ENCODE measurements at regions not wholly inside any gene's neighbourhood (a gene's known extent, or its start where the extent isn't known, plus 50 kb on each side); places are given as distances from the start of the nearest gene placed in this dataset.

- WGBS, 2 donors: 85 to 90% methylated on average over 2 of the region's 2 CpGs
- H3K9me3 ChIP-seq: no peaks in the 10 kb centered on the region
- no peak overlapping the region for H3K27ac ChIP-seq
- peaks cover 0 to 24% (median 0%) of the 10 kb centered on the region in 4 donors for H3K27me3 ChIP-seq
- TF ChIP-seq, protein P1, sequence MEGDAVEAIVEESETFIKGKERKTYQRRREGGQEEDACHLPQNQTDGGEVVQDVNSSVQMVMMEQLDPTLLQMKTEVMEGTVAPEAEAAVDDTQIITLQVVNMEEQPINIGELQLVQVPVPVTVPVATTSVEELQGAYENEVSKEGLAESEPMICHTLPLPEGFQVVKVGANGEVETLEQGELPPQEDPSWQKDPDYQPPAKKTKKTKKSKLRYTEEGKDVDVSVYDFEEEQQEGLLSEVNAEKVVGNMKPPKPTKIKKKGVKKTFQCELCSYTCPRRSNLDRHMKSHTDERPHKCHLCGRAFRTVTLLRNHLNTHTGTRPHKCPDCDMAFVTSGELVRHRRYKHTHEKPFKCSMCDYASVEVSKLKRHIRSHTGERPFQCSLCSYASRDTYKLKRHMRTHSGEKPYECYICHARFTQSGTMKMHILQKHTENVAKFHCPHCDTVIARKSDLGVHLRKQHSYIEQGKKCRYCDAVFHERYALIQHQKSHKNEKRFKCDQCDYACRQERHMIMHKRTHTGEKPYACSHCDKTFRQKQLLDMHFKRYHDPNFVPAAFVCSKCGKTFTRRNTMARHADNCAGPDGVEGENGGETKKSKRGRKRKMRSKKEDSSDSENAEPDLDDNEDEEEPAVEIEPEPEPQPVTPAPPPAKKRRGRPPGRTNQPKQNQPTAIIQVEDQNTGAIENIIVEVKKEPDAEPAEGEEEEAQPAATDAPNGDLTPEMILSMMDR (IDR thresholded peaks at IDR 0.05): no peak
- no peak for TF ChIP-seq POLR2A (IDR thresholded peaks at IDR 0.05)
- no peak for DNase-seq
- H3K4me3 ChIP-seq: no peak overlapping the region
- no peaks in the 10 kb centered on the region for H3K4me1 ChIP-seq
- H3K36me3 ChIP-seq: no peaks in the 10 kb centered on the region
- intact Hi-C loops (cut with DNase I): no loop called here
Observed at GRCh38 chr3:140752499-140752898, 74.6 kb downstream of the TRIM42 start.

GRCh38 chr3:140753865-140754754 is 76.2 kb downstream of the TRIM42 start:
- DNase-seq: no peak
- 56 to 60% methylated on average over 4 of the region's 4 CpGs for WGBS, 2 donors
- no peaks in the 10 kb centered on the region for H3K4me1 ChIP-seq
- no peaks in the 10 kb centered on the region for H3K9me3 ChIP-seq
- no peak overlapping the region for H3K27ac ChIP-seq
- intact Hi-C loops (cut with DNase I): no loop called here
- H3K36me3 ChIP-seq: no peaks in the 10 kb centered on the region
- H3K4me3 ChIP-seq: no peak overlapping the region
- TF ChIP-seq POLR2A (IDR thresholded peaks at IDR 0.05): no peak
- TF ChIP-seq, protein P1 (IDR thresholded peaks at IDR 0.05): no peak
- peaks cover 0 to 13% (median 0%) of the 10 kb centered on the region in 4 donors for H3K27me3 ChIP-seq

DNA sequence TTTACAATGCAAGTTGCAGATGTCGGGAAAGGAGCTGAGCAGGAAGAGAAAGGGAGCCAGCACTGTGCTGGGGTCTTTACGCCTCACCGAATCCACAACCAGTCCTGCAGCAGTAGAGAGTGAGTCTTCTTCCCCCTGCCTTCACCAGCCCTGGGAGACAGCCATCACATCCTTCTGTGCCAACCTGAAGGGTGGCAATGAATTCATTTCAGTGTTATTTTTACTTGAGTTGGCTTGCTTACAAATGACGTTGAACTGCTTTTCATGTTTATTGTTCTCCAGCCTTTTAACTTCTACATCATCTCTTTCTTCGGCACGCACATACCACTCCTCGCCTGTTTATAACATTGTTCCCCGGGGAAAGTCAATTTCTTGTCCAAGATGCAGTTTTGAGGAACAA is 77.1 kb downstream of the TRIM42 start:
- no peak for DNase-seq
- H3K4me3 ChIP-seq: no peak overlapping the region
- no peak for TF ChIP-seq POLR2A (IDR thresholded peaks at IDR 0.05)
- TF ChIP-seq, protein P1 (IDR thresholded peaks at IDR 0.05): no peak
- H3K36me3 ChIP-seq: no peaks in the 10 kb centered on the region
- H3K27me3 ChIP-seq: peaks cover 0 to 8% (median 0%) of the 10 kb centered on the region in 4 donors
- H3K27ac ChIP-seq: no peak overlapping the region
- intact Hi-C loops (cut with DNase I): no loop called here
- no peaks in the 10 kb centered on the region for H3K9me3 ChIP-seq
- WGBS, 2 donors: 45 to 50% methylated on average over 8 of the region's 8 CpGs
- no peaks in the 10 kb centered on the region for H3K4me1 ChIP-seq

DNA sequence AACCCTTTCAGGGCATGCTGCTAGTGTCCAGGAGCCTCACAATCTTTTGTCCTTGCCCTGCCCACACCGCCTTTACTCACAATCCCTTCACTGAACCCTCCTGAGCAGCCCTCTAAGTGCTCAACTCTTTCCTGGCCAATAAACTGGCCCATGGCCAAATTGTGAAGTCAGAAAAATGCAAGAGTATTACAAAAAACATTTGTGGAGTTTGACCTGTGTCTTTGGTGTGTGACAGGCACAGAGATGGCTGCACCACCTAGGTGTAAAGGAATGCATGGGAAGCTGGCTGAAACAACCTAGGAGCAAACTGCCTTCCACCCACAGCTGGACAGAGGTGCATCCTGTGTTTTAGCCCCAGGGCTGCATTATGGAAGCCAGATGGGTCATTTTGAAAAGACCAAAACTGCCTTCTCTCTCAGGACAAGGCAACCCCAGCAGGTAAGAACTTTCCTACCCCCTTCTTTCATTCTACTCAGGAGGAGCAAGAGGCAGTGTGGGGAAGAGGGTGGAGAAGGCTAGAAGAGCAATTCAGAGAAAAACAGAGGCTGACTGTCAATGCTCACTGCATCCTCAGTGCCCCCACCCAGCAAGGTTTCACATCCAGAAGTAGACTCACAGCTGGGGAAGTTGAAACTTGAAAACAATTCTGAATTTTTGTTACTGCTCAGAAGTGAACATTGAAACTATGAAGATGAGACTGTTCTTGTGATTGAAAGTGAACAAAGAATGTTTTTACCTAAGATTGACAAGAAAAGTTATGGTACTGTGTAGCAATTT is 78.6 kb downstream of the TRIM42 start:
- intact Hi-C loops (cut with DNase I): no loop called here
- no peak for DNase-seq
- WGBS, 2 donors: 31 to 83% methylated on average over 1 of the region's 1 CpG

More for the DNA sequence above, 78.6 kb downstream of the TRIM42 start:
- Histone ChIP-seq H3K4me1 (no peaks in the 10 kb centered on the region), H3K4me3 (no peak overlapping the region), H3K27me3 (peaks cover 0 to 3% (median 0%) of the 10 kb centered on the region in 4 donors), H3K9me3 (no peaks in the 10 kb centered on the region), H3K36me3 (no peaks in the 10 kb centered on the region), H3K27ac (no peak overlapping the region)
- TF ChIP-seq POLR2A (IDR thresholded peaks at IDR 0.05): no peak
- TF ChIP-seq, protein P1 (IDR thresholded peaks at IDR 0.05): no peak

Data from esophagus squamous epithelium (tissue), 5 donors.